HCT116 (cell line): ENCODE measurements at regions not wholly inside any gene's neighbourhood (a gene's known extent, or its start where the extent isn't known, plus 50 kb on each side); places are given as distances from the start of the nearest gene placed in this dataset.

Experiments used
- ATAC-seq: fragments of 200-7000 bp; cut with Tn5 transposase; 2 replicates; pipeline ENCODE4 v1.9.1; 2020; ENCODE audit warnings: mild to moderate bottlenecking, moderate library complexity
- BruUV-seq: library from RNA; stranded (reverse); fragments of 400-500 nt; replicated peaks from 2 replicates; lab custom pipeline; 2021; lab: Mats Ljungman, UMichigan
- CTCF ChIA-PET: fragments of 300-600 bp; sonication (Branson Sonifier 250); formaldehyde crosslinking; loops from one replicate; lab custom pipeline; 2021; ENCODE audit warnings: antibody characterized with exemption; lab: Charles Lee
- POLR2A ChIA-PET: fragments of 300-600, 350-600 bp; sonication (Branson Sonifier 250); formaldehyde crosslinking; loops from one replicate; lab custom pipeline; 2021; ENCODE audit warnings: antibody characterized with exemption; lab: Charles Lee
- RAD21 ChIA-PET, 2 experiments: fragments of 300-600 bp; sonication (Branson Sonifier 250); formaldehyde crosslinking; loops; one replicate each; lab custom pipeline; 2023; ENCODE audit warnings: low total read pairs in 2 of 2; ENCODE audit not compliant: uncharacterized antibody in 2 of 2, unreplicated experiment in 2 of 2, low non-redundant PET in 1 of 2; lab: Charles Lee
- DNase-seq: peaks from one replicate; pipeline ENCODE4 v3.0.0-alpha.2; 2010; ENCODE audit warnings: low read depth, low spot score
- H2AFZ ChIP-seq: fragments of 200-600 bp; shearing (Covaris generic), sonication (generic); 2 replicates; pipeline ENCODE4 v1.6.1; 2017; ENCODE audit warnings: low read depth, mixed run types, mixed read lengths, antibody characterized with exemption, low read length; ENCODE audit not compliant: poor library complexity, severe bottlenecking
- H3K27ac ChIP-seq: 2 replicates; pipeline ENCODE4 v1.5.1; 2012; ENCODE audit warnings: low read depth, low read length
- H3K27me3 ChIP-seq: fragments of 200-600 bp; sonication (generic); 2 replicates; pipeline ENCODE4 v1.6.1; 2016; ENCODE audit warnings: mixed run types, low read length, mixed read lengths; ENCODE audit not compliant: insufficient read depth
- H3K36me3 ChIP-seq, 2 experiments: fragments of 200-500 bp in 1 of 2; fragments of 200-600 bp in 1 of 2; sonication (Bioruptor generic) in 1 of 2; sonication (generic) in 1 of 2; 2 replicates each; pipeline versions ENCODE4 v1.5.1 to v1.6.1; 2014 to 2016; ENCODE audit warnings: low read length in 2 of 2, inconsistent platforms in 1 of 2, mixed read lengths in 1 of 2, mixed run types in 1 of 2; ENCODE audit not compliant: insufficient read depth in 2 of 2, control insufficient read depth in 1 of 2
- H3K4me1 ChIP-seq, 2 experiments: fragments of 200-600 bp in 1 of 2; sonication (generic) in 1 of 2; 2 replicates each; pipeline versions ENCODE4 v1.5.1 to v1.6.1; 2012 to 2017; ENCODE audit warnings: low read length in 2 of 2, inconsistent platforms in 1 of 2, mild to moderate bottlenecking in 1 of 2, mixed read lengths in 1 of 2, mixed run types in 1 of 2, moderate library complexity in 1 of 2; ENCODE audit not compliant: insufficient read depth in 2 of 2, control insufficient read depth in 1 of 2
- H3K4me2 ChIP-seq: fragments of 200-600 bp; sonication (generic); 2 replicates; pipeline ENCODE4 v1.6.1; 2017; ENCODE audit warnings: mixed run types, low read length, mixed read lengths
- H3K4me3 ChIP-seq, 2 experiments: fragments of 200-600 bp in 1 of 2; sonication (generic) in 1 of 2; replicated peaks in 1 of 2; 2 replicates each; pipeline ENCODE4 v1.5.1; 2011 to 2016; ENCODE audit warnings: low read length in 2 of 2, control low read depth in 1 of 2, low read depth in 1 of 2, mild to moderate bottlenecking in 1 of 2, mixed read lengths in 1 of 2, mixed run types in 1 of 2
- H3K79me2 ChIP-seq: fragments of 200-600 bp; sonication (generic); 2 replicates; pipeline ENCODE4 v1.6.1; 2017; ENCODE audit warnings: mild to moderate bottlenecking, mixed run types, low read length, moderate library complexity, mixed read lengths; ENCODE audit not compliant: insufficient read depth
- H3K9ac ChIP-seq: fragments of 200-600 bp; sonication (generic); 2 replicates; pipeline ENCODE4 v1.6.1; 2016; ENCODE audit warnings: low read length, mixed read lengths
- H3K9me2 ChIP-seq: fragments of 200-600 bp; sonication (generic), shearing (Covaris generic); 2 replicates; pipeline ENCODE4 v1.6.1; 2017; ENCODE audit warnings: mixed run types, mild to moderate bottlenecking, moderate library complexity; ENCODE audit not compliant: insufficient read depth
- H3K9me3 ChIP-seq, 2 experiments: fragments of 200-500 bp in 1 of 2; fragments of 200-600 bp in 1 of 2; sonication (Bioruptor generic) in 1 of 2; sonication (generic) in 1 of 2; 2 replicates each; pipeline ENCODE4 v1.6.1; 2014 to 2017; ENCODE audit warnings: low read length in 2 of 2, mixed read lengths in 2 of 2, inconsistent platforms in 1 of 2, low read depth in 1 of 2, mild to moderate bottlenecking in 1 of 2, mixed run types in 1 of 2, moderate library complexity in 1 of 2; ENCODE audit not compliant: control insufficient read depth in 1 of 2, insufficient read depth in 1 of 2
- H4K20me1 ChIP-seq: fragments of 200-600 bp; sonication (generic), shearing (Covaris generic); 2 replicates; pipeline ENCODE4 v1.6.1; 2017; ENCODE audit warnings: mixed run types, mild to moderate bottlenecking, moderate library complexity; ENCODE audit not compliant: insufficient read depth
- CBX3 ChIP-seq: IDR thresholded peaks from 2 replicates; pipeline ENCODE4 v1.6.1; 2012; ENCODE audit warnings: low read depth
- EGR1 ChIP-seq: IDR thresholded peaks from 2 replicates; pipeline ENCODE4 v1.6.1; 2012; ENCODE audit warnings: low read depth
- JUND ChIP-seq: IDR thresholded peaks from 2 replicates; pipeline ENCODE4 v1.6.1; 2012
- RAD21 ChIP-seq: IDR thresholded peaks from 2 replicates; pipeline ENCODE4 v1.6.1; 2012; ENCODE audit warnings: low read depth, mild to moderate bottlenecking
- SP1 ChIP-seq: IDR thresholded peaks from 2 replicates; pipeline ENCODE4 v1.6.1; 2012; ENCODE audit warnings: low read depth
- SRF ChIP-seq: IDR thresholded peaks from 2 replicates; pipeline ENCODE4 v1.6.1; 2012; ENCODE audit warnings: low read depth
- TCF7L2 ChIP-seq: IDR thresholded peaks from 2 replicates; pipeline ENCODE4 v1.7.0; 2011; ENCODE audit warnings: borderline replicate concordance, inconsistent platforms; ENCODE audit not compliant: insufficient read depth, insufficient read length; ENCODE audit errors: extremely low read depth
- ZFX ChIP-seq: fragments of 450-650 bp; IDR thresholded peaks from 2 replicates; pipeline ENCODE4 v1.6.1; 2017
- ZNF274 ChIP-seq: fragments of 200-500 bp; sonication (Bioruptor generic); IDR thresholded peaks from 2 replicates; pipeline ENCODE4 v1.6.1; 2014; ENCODE audit warnings: mild to moderate bottlenecking, low read depth, low read length, inconsistent platforms
- intact Hi-C: fragments of 100-400 bp; cut with micrococcal nuclease; formaldehyde crosslinking; loops from 2 replicates; pipeline ENCODE4 v1.10.0; 2022
- TF ChIP-seq, protein P1 (sequence below), 3 experiments: fragments of 200-600 bp in 1 of 3; sonication (generic) in 1 of 3; IDR thresholded peaks in 2 of 3; conservative IDR thresholded peaks in 1 of 3; 2 replicates each; pipeline ENCODE4 v1.5.1; 2012 to 2017; ENCODE audit warnings: low read depth in 2 of 3, low read length in 2 of 3, antibody characterized with exemption in 1 of 3, borderline replicate concordance in 1 of 3, control low read depth in 1 of 3, mild to moderate bottlenecking in 1 of 3, mixed read lengths in 1 of 3, mixed run types in 1 of 3, moderate library complexity in 1 of 3; ENCODE audit not compliant: insufficient read depth in 1 of 3
- TF ChIP-seq, protein P2 (sequence below): IDR thresholded peaks from 2 replicates; pipeline ENCODE4 v1.6.1; 2012
- TF ChIP-seq, protein P3 (sequence below): IDR thresholded peaks from 2 replicates; pipeline ENCODE4 v1.6.1; 2012
- TF ChIP-seq, protein P4 (sequence below): IDR thresholded peaks from 2 replicates; pipeline ENCODE4 v1.6.1; 2012; ENCODE audit warnings: low read depth

- intact Hi-C loops = no loop called here
- no peaks in the 10 kb centered on the region for H3K36me3 ChIP-seq
- POLR2A ChIA-PET = no interaction called here
- H2AFZ ChIP-seq = no peak overlapping the region
- DNase-seq = no peak
- H3K27ac ChIP-seq = no peak overlapping the region
- no peaks in the 10 kb centered on the region for H3K9me2 ChIP-seq
- no TSS peak for BruUV-seq
- RAD21 ChIA-PET = no interaction called here
- no peak overlapping the region for H3K4me2 ChIP-seq
- H3K4me1 ChIP-seq = no peaks in the 10 kb centered on the region
- H4K20me1 ChIP-seq = no peaks in the 10 kb centered on the region
- H3K79me2 ChIP-seq = no peaks in the 10 kb centered on the region
- CTCF ChIA-PET = no interaction called here
- ATAC-seq = no peak
- no peak overlapping the region for H3K4me3 ChIP-seq
- H3K9me3 ChIP-seq = no peaks in the 10 kb centered on the region
- H3K9ac ChIP-seq = no peak overlapping the region
- no peak for TF ChIP-seq SRF
- TF ChIP-seq CBX3 = no peak
- TF ChIP-seq SP1 = no peak
- no peak for TF ChIP-seq EGR1
- TF ChIP-seq, protein P1, sequence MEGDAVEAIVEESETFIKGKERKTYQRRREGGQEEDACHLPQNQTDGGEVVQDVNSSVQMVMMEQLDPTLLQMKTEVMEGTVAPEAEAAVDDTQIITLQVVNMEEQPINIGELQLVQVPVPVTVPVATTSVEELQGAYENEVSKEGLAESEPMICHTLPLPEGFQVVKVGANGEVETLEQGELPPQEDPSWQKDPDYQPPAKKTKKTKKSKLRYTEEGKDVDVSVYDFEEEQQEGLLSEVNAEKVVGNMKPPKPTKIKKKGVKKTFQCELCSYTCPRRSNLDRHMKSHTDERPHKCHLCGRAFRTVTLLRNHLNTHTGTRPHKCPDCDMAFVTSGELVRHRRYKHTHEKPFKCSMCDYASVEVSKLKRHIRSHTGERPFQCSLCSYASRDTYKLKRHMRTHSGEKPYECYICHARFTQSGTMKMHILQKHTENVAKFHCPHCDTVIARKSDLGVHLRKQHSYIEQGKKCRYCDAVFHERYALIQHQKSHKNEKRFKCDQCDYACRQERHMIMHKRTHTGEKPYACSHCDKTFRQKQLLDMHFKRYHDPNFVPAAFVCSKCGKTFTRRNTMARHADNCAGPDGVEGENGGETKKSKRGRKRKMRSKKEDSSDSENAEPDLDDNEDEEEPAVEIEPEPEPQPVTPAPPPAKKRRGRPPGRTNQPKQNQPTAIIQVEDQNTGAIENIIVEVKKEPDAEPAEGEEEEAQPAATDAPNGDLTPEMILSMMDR (IDR thresholded peaks at IDR 0.05 in 2 of 3, conservative IDR thresholded peaks at IDR 0.05 in 1 of 3; ENCODE audit: borderline replicate concordance in 1 of 3, insufficient read depth in 1 of 3, low read depth in 2 of 3, low read length in 2 of 3) = no peak
- TF ChIP-seq, protein P2, sequence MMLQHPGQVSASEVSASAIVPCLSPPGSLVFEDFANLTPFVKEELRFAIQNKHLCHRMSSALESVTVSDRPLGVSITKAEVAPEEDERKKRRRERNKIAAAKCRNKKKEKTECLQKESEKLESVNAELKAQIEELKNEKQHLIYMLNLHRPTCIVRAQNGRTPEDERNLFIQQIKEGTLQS = no peak
- TF ChIP-seq, protein P3, sequence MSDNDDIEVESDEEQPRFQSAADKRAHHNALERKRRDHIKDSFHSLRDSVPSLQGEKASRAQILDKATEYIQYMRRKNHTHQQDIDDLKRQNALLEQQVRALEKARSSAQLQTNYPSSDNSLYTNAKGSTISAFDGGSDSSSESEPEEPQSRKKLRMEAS = no peak
- no peaks in the 10 kb centered on the region for H3K27me3 ChIP-seq
These were observed 300.5 kb downstream of the SLCO4C1 start for GRCh38 chr5:101995585-101995984.

DNA sequence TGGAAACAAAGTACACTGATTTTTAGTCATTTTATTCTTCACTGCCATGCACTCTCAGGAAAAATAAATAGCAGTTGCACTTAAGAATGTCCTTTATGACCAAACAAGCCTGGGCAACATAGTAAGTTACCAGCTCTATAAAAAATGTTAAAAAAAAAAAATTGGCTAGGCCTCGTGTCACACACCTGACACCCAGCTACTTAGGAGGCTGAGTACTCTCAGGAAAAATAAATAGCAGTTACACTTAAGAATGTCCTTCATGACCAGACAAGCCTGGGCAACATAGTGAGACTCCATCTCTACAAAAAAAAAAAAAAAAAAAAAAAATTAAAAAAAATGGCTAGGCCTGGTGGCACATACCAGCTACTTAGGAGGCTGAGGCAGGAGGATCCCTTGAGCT lies 304.6 kb downstream of the SLCO4C1 start:
- H3K9me3 ChIP-seq = no peaks in the 10 kb centered on the region
- CTCF ChIA-PET = no interaction called here
- RAD21 ChIA-PET = no interaction called here
- TF ChIP-seq, protein P1 (IDR thresholded peaks at IDR 0.05 in 2 of 3, conservative IDR thresholded peaks at IDR 0.05 in 1 of 3; ENCODE audit: borderline replicate concordance in 1 of 3, insufficient read depth in 1 of 3, low read depth in 2 of 3, low read length in 2 of 3) = no peak
- no peak for TF ChIP-seq JUND
- TF ChIP-seq, protein P4, sequence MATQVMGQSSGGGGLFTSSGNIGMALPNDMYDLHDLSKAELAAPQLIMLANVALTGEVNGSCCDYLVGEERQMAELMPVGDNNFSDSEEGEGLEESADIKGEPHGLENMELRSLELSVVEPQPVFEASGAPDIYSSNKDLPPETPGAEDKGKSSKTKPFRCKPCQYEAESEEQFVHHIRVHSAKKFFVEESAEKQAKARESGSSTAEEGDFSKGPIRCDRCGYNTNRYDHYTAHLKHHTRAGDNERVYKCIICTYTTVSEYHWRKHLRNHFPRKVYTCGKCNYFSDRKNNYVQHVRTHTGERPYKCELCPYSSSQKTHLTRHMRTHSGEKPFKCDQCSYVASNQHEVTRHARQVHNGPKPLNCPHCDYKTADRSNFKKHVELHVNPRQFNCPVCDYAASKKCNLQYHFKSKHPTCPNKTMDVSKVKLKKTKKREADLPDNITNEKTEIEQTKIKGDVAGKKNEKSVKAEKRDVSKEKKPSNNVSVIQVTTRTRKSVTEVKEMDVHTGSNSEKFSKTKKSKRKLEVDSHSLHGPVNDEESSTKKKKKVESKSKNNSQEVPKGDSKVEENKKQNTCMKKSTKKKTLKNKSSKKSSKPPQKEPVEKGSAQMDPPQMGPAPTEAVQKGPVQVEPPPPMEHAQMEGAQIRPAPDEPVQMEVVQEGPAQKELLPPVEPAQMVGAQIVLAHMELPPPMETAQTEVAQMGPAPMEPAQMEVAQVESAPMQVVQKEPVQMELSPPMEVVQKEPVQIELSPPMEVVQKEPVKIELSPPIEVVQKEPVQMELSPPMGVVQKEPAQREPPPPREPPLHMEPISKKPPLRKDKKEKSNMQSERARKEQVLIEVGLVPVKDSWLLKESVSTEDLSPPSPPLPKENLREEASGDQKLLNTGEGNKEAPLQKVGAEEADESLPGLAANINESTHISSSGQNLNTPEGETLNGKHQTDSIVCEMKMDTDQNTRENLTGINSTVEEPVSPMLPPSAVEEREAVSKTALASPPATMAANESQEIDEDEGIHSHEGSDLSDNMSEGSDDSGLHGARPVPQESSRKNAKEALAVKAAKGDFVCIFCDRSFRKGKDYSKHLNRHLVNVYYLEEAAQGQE = no peak
- TF ChIP-seq RAD21 = no peak
- no peak for TF ChIP-seq CBX3
- no peak for TF ChIP-seq SP1
- no peak for TF ChIP-seq TCF7L2
- TF ChIP-seq ZFX = no peak
- no peak for TF ChIP-seq ZNF274

More for the DNA sequence above, 304.6 kb downstream of the SLCO4C1 start:
- no peak for ATAC-seq
- intact Hi-C loops = no loop called here
- H3K4me1 ChIP-seq = no peaks in the 10 kb centered on the region
- no peak overlapping the region for H3K27ac ChIP-seq
- no peaks in the 10 kb centered on the region for H3K36me3 ChIP-seq
- no peaks in the 10 kb centered on the region for H3K79me2 ChIP-seq
- H3K27me3 ChIP-seq = no peaks in the 10 kb centered on the region
- H3K9me2 ChIP-seq = no peaks in the 10 kb centered on the region
- H2AFZ ChIP-seq = no peak overlapping the region
- H3K4me2 ChIP-seq = no peak overlapping the region
- POLR2A ChIA-PET = no interaction called here
- DNase-seq = no peak
- H3K4me3 ChIP-seq = no peak overlapping the region
- BruUV-seq = no TSS peak
- no peak overlapping the region for H3K9ac ChIP-seq
- H4K20me1 ChIP-seq = no peaks in the 10 kb centered on the region
